Putamen (tissue), 1 donor: ENCODE measurements at regions not wholly inside any gene's neighbourhood (a gene's known extent, or its start where the extent isn't known, plus 50 kb on each side); places are given as distances from the start of the nearest gene placed in this dataset.
"Not testable (repeated sequence)": the region's sequence is repeated elsewhere in the genome, so short reads cannot be mapped to it uniquely, and the experiment has no call there.

Source experiments
- DNase-seq: peaks from one replicate; pipeline ENCODE4 v3.0.0-alpha.2; 2016; ENCODE audit warnings: low spot score

DNA sequence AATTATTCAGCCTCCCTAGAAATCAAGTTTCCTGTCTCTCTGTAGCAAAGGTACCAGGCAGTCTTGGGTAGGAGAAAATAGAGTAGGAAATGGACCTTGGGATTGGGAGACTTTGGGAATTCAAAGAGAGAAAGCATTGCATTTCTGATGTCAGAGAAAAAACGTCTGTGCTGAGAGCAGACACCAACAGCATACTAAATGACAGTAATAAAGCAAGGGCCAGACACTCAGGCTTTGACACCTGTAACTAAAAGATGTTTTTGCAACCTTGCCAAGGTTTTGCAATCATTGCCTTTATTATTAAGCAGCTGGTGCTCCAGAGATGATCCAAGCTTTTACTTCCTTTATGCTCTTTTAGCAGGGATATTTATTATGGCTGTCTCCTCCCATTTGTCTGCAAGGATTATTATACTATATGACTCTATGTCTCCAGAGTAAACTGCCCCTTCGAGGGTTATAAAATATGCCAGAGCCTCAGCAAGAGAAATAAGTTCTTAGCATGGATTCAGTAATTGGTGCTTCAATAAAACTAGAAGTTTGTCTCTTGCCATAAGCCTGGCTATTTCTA is 85.2 kb upstream of the GRAMD1B start:
- DNase-seq: no peak

DNA sequence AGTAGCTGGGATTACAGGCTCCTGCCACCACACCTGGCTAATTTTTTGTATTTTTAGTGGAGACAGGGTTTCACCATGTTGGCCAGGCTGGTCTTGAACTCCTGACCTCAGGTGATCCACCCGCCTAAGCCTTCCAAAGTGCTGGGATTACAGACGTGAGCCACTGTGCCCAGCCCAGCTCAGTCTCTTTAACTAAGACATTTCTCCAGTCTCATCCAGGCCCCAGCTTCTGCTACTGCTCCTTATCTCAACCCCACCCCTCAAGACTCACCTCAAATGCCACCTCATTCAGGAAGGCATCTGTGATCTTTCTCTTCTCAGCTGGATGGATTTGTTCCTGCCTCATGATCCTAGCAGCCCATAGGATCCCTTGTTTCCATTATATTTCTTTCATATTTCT is 85.9 kb upstream of the GRAMD1B start:
- DNase-seq: not testable (repeated sequence)

DNA sequence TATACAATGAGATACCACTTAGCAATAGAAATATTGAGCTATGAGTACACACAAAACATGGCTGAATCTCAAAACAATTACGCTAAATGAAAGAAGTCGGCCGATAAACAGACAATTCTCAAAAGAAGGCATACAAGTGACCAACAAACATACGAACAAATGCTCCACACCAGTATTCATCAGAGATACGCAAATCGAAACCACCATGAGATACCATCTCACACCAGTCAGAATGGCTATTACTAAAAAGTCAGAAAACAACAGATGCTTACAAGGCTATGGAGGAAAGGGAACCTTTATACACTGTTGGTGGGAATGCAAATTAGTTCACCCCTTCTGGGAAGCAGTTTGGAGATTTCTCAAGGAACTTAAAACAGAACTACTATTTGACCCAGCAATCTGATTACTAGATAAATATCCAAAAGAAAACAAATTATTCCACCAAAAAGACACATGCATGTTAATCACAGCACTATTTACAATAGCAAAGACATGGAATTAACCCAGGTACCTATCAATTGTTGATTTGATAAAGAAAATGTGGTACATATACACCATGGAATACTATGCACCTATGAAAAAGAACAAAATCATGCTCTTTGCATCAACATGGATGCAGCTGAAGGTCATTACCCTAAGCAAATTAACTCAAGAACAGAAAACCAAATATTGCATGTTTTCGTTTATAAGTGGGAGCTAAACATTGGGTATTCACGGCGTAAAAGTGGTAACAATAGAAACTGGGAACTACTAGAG is 90.9 kb upstream of the GRAMD1B start:
- DNase-seq: no peak

DNA sequence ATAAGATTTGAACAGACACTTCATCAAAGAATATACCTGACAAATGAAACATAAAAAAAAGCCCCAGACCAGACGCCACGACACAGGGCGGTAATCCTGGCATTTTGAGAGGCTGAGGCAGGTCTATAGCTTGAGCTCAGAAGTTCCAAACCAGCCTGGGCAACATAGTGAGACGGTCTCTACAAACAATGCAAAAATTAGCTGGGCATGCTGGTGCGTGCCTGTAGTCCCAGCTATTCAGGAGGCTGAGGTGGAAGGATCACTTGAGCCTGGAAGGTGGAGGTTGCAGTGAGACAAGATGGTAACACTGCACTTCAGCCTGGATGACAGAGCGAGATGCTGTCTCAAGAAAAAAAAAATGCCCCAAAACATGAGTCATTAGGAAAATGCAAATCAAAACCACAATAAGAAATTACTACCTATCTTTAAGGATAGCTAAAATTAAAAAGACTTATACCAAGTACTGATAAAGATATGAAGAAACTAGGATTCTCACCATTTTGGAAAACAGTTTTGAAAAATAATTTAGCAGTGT is 91.7 kb upstream of the GRAMD1B start:
- no peak for DNase-seq

DNA sequence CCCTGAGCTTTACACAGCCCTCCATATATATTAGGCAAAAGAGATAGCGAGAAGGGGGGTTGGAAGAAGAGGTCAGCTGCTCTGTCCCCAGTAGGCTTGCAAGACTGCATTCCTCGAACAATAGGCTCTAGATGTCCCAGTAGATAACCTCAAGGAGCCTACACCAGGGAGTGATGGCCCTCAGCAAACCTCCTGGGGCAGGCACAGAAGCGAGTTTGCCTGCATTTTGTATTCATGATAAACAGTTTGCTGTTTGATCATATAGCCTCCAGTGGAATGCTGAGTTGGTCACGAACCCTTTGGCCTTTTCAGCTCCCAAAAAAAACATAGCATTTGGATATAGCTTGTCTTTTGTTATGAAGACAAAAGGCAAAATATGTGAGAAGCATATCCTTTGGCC is 95.1 kb upstream of the GRAMD1B start:
- DNase-seq: no peak

DNA sequence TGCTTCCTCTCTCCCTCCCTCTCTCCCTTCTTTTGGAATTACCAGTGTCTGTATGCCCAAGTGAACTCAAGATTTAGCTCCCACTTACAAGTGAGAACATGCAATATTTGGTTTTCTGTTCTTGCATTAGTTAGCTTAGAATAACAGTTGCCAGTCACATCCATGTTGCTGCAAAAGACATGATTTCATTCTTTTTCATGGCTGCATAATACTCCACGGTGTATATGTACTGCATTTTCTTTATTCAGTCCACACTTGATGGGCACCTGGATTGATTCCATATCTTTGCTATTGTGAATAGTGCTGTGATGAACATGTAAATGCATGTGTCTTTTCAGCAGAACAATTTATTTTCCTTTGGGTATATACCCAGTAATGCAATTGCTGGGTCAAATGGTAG is 97.5 kb upstream of the GRAMD1B start:
- DNase-seq: not testable (repeated sequence)

DNA sequence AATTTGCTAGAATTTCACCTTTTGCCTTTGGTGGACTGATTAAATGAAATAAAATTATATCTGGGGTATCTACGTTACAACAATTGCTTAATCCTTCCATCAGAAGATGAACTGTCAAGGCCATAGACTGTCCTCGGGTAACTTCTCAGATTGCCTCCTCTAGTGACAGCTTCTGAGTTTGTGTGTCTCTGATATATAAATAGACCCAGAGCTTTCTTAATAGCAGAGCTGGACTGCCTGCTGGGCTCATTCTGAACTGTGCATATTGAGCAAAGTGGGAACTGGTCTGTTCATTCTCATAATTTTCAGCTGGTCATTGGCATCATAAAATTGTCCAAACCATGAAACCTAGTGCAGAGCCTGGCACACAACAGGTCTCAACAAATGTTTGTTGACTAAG is 99.1 kb upstream of the GRAMD1B start:
- DNase-seq: no peak

DNA sequence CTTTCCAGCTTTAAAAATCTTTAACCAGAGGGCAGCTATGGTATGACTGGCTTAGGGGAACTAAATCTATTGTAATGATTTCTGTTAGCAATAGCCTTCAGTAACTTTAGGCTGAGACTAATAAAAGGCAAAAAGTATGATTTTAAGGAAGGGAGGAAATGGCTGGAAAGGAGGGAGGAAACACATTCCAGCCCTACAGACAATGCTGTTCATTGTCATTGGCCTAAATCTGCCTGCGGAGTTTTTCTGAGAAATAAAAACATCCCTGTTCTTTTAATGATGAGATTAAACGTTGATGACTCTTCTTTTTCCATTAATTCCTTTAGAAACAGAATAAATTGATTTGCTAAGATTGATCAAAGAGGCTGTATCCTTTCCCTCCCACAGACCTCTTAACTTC is 99.6 kb upstream of the GRAMD1B start:
- no peak for DNase-seq

DNA sequence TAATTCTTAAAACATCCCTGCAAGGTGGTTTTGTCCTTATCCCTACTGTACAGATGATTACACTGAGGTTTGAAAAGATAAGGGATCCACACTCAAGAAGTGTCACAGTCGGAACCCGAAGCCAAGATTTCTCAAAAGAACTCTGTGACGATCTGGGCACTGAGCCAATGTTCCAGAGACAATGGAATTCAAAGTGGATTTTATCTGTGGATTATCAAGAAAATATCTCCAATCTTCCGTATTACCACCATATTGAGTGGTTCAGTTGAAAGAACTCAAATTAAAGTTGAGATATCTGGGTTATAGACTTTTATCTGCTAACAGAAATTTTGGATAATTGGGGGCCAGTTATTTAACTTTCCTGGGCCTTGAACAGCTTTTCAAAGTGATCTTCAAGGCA is 100.0 kb upstream of the GRAMD1B start:
- no peak for DNase-seq

DNA sequence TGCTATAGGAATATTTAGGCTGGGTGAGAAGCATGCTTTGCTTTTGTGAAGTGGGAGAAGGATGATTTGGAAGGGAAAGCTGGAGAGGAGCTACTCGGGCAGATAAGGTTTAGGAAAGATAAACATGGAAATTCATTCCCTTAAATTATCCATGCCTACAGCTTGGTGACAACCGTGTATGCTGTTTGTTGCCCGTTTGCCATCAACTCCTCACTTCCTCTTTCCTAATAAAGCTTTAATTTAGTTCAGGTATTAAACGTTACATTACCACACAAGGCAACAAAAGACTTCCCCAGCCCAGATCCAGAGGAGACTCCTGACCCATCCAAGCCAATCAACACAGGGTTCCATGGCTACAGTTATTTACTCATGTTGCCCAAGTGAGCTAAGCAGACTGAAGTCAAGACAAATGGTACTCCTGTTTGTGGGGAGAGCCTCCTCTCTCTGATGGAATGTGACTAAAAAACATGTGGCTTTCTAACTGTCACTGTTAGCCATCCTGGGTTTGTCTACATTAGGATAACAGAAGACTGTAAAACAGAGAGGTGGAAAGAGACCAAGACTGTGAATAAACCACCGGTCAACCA is 101.7 kb upstream of the GRAMD1B start:
- no peak for DNase-seq

DNA sequence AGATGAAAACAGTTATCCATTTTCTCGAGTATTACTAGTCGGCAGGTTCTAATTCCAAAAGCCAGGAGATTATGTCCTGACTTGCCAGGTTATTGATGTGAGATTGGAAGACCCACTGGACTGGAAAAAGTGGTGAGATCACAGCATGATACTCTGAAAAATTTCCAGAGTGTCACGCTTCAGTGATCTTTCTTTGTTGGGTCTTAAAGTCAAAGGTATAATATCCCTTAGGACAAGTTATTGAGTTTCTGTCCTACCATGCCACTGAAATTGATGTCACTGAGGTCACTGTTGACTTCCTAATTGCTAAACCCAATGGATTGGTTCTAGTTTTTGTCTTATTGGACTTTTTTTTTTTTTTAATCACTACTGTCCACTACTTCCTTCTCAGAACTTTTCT is 104.5 kb upstream of the GRAMD1B start:
- DNase-seq: no peak

DNA sequence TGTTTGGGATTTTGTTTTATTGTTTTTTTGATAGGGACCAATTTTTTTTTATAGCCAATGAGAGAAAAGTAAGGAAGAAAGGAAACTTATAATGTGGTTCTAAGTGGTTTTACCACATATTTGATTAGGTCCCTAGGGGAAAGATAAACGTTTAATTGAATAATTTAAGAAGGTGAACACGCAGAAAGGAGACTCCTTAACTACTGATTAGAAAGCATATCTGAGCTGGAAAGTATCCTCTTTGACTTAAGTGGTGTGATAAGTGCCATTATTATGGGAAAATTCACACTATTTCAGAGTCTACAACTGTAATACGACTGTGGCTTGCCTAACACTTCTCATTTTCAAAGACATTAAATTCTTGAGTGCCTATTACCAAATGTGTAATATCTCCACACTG is 106.5 kb upstream of the GRAMD1B start:
- no peak for DNase-seq

DNA sequence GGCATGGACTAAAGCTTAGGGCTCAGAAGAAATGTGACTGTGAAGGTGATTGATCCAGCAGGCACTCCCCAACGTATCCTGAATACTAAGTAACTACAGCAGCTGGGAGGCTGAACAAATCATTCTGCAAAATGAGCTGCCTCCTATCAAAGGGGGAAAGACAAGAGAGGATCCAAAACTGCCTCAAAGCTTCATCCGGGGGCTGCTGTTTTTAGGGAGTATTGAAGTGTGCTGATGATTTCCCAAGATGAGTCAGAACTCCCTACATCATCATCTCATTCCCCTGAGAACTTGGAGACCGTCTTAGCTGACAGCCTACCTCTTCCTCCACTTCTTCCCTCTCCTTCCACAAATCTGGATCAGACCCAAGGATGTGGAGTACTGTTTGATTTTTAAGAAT is 108.4 kb upstream of the GRAMD1B start:
- DNase-seq: peak; percentile 84

DNA sequence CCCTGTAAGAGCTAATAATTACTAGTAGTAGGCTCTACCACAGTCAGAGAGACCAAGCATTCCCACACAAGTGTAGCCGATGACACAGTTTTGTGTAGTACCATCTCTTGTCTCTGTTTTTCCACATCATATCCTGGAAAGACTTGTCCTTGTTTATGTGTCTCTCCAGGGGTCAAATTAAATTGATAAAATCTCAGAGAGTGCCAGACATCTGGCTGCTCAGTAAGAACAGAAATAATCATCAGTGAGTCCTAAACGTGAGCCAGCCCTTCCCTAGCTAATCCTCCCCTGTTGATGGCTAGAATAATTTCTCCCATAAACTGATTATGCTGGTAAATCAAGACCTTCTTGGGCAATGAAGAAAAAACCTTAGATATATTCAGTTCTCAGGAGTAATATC is 111.4 kb upstream of the GRAMD1B start:
- no peak for DNase-seq

DNA sequence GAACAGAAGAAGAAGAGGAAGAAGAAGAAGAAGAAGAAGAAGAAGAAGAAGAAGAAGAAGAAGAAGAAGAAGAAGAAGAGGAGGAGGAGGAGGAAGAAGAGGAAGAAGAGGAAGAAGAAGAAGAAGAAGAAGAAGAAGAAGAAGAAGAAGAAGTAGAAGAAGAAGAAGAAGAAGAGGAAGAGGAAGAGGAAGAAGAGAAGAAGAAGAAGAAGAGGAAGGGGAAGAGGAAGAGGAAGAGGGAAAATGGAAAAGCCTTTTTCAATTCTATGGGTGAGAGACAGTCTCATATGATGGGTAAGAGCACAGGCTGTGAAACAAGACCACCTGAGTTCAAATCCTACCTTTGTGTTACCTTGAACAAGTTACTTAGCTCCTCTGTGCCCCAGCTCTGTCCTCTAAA is 111.9 kb upstream of the GRAMD1B start:
- not testable (repeated sequence) for DNase-seq

DNA sequence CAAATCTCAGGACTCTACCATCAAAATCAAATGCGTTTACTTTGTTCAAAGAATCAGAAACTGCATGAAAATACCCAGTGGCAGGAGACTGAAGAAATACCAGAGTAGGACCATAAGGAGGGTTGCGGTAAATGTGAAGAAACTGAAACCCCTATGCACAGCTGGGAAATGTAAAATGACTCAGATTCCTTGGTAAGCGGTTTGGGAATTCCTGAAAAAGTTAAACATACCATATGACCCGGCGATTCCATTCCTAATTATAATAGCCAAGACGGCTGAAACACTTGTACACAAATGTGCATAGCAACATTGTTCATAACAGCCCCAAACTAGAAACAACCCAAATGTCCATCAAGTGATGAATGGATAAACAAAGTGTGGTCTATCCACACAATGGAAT is 114.1 kb upstream of the GRAMD1B start:
- DNase-seq: no peak

DNA sequence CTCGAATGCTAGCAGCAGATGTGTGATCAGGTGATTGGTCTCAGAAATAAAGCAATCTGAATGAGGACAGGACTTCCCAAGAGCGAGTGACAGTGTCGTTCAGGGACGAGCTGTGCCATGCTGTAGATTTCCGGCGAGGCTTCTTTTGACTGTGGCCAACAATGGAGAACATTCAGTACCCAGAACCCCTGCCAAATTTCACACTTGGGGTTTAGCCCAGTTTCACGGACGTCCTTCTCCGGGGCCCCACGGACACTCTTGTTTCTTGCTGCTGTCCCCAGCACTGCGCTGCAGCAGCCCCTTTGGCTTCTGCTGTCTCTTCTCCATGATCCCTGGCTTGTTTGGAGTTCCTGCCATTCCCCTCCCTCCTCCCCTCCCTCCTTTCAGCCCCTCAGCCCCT is 115.1 kb upstream of the GRAMD1B start:
- DNase-seq: no peak

DNA sequence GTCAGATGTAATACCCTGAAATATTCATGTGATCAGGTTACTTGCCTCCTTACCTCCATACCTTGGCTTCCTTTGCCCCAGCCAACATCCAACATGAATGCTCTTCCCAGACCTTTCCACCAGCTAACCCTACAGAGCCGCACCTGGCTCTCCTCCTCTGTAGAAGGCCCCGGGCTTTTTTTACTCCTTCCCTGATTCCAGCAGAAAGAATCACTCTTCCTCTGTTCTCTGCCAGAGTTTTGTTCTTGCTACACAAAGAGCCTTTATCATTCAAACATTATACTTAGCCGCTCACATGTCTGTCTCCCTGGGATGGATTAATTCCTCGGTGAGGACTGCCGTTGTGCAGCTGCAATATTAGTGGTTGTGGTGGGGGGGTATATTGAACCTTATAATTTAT is 116.8 kb upstream of the GRAMD1B start:
- no peak for DNase-seq

DNA sequence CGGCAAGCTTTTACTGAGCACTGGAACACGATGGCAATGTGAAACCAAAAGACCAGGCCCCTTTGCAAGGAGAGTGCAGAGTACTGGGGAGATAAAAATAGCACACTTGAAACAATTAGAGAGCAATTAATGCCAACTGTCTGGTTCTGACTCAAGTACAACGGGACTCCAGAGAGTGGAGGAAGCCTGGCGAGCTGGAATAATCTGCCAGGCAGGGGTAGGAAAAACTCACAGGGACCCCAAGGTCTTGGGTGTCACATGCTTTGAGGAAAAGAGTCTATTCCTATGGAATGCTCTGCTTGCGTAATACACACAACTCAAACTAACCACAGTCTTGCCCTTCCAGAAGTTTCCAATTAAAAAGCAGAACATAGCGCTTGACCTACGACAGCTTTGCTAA is 113.0 kb upstream of the CLMP start:
- no peak for DNase-seq

DNA sequence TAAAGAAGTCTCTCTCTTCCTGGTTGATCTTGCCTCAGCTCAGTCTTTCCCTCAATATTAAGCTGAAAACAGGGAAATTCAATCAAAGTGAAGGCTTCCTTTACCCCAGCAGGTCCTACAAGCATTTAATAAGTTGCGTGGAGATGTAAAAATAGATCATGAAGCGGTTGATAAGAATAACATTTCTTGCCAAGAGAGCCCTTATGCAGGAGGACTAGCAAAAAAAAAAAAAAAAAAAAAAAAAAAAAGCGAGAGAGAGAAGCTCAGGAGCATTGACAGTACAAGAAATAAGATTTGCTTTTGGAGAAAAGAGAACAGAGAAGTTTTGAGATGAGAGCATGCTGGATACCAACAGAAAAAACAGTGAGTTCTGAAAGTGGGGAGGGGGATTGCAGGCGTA is 112.2 kb upstream of the CLMP start:
- no peak for DNase-seq

DNA sequence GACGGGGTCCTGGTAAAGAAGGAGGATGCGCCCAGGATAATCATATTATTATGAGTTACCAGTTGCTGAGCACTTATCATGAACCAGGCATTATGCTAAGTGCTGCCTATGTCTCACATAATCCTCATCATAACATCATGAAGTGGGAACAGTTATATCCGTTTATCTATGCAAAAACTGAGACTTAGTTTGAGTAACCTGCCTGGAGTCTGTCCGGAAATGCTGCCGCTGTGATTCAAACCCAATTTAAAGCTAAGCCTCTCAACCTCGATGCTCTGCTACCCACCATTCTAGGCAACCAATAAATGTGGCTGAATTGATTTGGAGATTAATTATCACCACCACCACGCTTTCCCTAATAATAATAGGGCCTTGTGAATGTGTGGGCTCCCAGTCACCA is 111.5 kb upstream of the CLMP start:
- DNase-seq: no peak

DNA sequence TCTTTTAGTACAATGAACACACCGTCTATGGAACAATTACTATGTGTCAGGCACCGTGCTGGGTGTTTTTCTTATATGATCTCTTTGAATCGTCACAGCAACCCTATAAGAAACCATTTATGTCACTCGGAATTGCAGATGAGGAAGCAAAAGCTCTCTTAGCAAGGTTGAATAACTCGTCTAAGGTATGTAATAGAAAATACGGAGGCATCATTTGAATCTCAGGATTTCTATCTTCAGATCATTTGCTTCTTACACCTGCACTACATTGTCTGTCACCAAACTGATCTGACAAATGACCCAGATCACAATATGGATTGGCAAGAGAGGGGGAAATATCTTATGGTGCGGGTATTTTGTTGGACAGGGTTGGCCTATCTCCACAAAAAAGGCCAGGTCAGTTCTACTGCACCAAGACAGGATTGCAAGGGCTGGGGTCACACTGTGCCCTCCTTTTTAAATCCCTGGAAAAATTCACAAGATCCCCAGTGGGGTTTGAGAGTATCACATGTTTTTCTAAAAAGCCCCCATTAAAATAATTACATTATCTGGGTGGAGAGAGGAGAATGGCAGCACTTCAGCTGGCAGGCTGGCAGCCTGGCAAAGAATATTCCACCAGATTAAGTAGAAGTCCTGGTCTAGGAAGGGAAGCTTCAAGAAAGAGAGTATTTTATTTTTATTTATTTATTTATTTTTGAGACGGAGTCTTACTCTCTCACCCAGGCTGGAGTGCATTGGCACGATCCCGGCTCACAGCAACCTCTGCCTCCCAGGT is 110.7 kb upstream of the CLMP start:
- no peak for DNase-seq
